K562 (cell line): ENCODE measurements at regions not wholly inside any gene's neighbourhood (a gene's known extent, or its start where the extent isn't known, plus 50 kb on each side); places are given as distances from the start of the nearest gene placed in this dataset.

Experiments
- ATAC-seq: fragments of 200-7000 bp; cut with Tn5 transposase; 3 replicates; pipeline ENCODE4 v1.9.1; 2020; ENCODE audit warnings: moderate library complexity
- BruUV-seq: library from RNA; stranded (reverse); fragments of 400-500 nt; replicated peaks from 2 replicates; lab custom pipeline; 2021; lab: Mats Ljungman, UMichigan
- CTCF ChIA-PET: fragments of 300-600 bp; formaldehyde crosslinking; extraction: SDS; loops from one replicate; lab custom pipeline; 2021; ENCODE audit warnings: low intra/inter-chr PET ratio; lab: Yijun Ruan, JAX
- POLR2A ChIA-PET: fragments of 300-600, 350-650 bp; sonication (Branson Sonifier 250); formaldehyde crosslinking; extraction: SDS; loops from one replicate; lab custom pipeline; 2021; ENCODE audit warnings: antibody characterized with exemption, inconsistent platforms; lab: Yijun Ruan, JAX
- DNase-seq, 4 experiments: peaks; one replicate each; pipeline versions ENCODE4 v3.0.0 to v3.0.0-alpha.2; 2011 to 2018; ENCODE audit warnings: low spot score in 3 of 4, mixed read lengths in 3 of 4; ENCODE audit errors: extremely low read depth in 1 of 4
- FAIRE-seq: peaks from 2 replicates; lab custom pipeline; 2011; peaks lifted over from hg19 to GRCh38; lab: Jason Lieb, UNC
- H2AFZ ChIP-seq: 2 replicates; pipeline ENCODE4 v1.6.0; 2011; ENCODE audit warnings: low read depth, low read length, control low read depth, inconsistent platforms
- H3K27ac ChIP-seq: fragments of 200-600 bp; 3 replicates; pipeline ENCODE4 v1.8.0; 2011; ENCODE audit warnings: low read depth, mild to moderate bottlenecking, control low read depth, inconsistent platforms, low read length, moderate library complexity, mixed read lengths; ENCODE audit errors: extremely low read depth
- H3K27me3 ChIP-seq, 2 experiments: fragments of 300-600 bp in 1 of 2; 2 replicates in 1 of 2; 3 replicates in 1 of 2; pipeline versions ENCODE4 v1.6.0 to v1.8.0; 2011; ENCODE audit warnings: inconsistent platforms in 2 of 2, low read length in 2 of 2, mild to moderate bottlenecking in 1 of 2, mixed read lengths in 1 of 2, moderate library complexity in 1 of 2; ENCODE audit not compliant: control insufficient read depth in 2 of 2, insufficient read depth in 2 of 2
- H3K36me3 ChIP-seq: fragments of 300-600 bp; 3 replicates; pipeline ENCODE4 v1.8.0; 2011; ENCODE audit warnings: mild to moderate bottlenecking, low read length, inconsistent platforms; ENCODE audit not compliant: control insufficient read depth, insufficient read depth
- H3K4me1 ChIP-seq, 2 experiments: fragments of 200-600 bp in 1 of 2; replicated peaks in 1 of 2; 2 replicates in 1 of 2; 3 replicates in 1 of 2; pipeline versions ENCODE4 v1.5.1 to v1.8.0; 2011; ENCODE audit warnings: inconsistent platforms in 2 of 2, low read length in 2 of 2, mild to moderate bottlenecking in 1 of 2, mixed read lengths in 1 of 2, moderate library complexity in 1 of 2; ENCODE audit not compliant: control insufficient read depth in 2 of 2, insufficient read depth in 2 of 2
- H3K4me2 ChIP-seq: 2 replicates; pipeline ENCODE4 v1.6.1; 2011; ENCODE audit warnings: low read length, control low read depth, inconsistent platforms, mixed read lengths; ENCODE audit not compliant: insufficient read depth
- H3K4me3 ChIP-seq: fragments of 200-600 bp; sonication (generic), shearing (Covaris generic); 2 replicates; pipeline ENCODE4 v1.5.1; 2016; ENCODE audit warnings: control low read depth, inconsistent platforms
- H3K79me2 ChIP-seq: fragments of 200-600 bp; 3 replicates; pipeline ENCODE4 v1.8.0; 2011; ENCODE audit warnings: low read length, inconsistent platforms; ENCODE audit not compliant: control insufficient read depth, insufficient read depth
- H3K9ac ChIP-seq, 2 experiments: 2 replicates each; pipeline versions ENCODE4 v1.6.0 to v1.6.1; 2011; ENCODE audit warnings: low read depth in 2 of 2, low read length in 2 of 2, control low read depth in 1 of 2, inconsistent platforms in 1 of 2, mild to moderate bottlenecking in 1 of 2, mixed read lengths in 1 of 2; ENCODE audit not compliant: insufficient read depth in 1 of 2
- H3K9me1 ChIP-seq: one replicate; pipeline ENCODE4 v1.6.0; 2011; ENCODE audit warnings: inconsistent platforms, mild to moderate bottlenecking, low read length, moderate library complexity; ENCODE audit not compliant: control insufficient read depth, insufficient read depth
- H3K9me3 ChIP-seq: replicated peaks from 2 replicates; pipeline ENCODE4 v1.5.1; 2011; ENCODE audit warnings: low read depth, low read length, inconsistent platforms; ENCODE audit not compliant: control insufficient read depth, insufficient read depth
- H4K20me1 ChIP-seq: replicated peaks from 2 replicates; pipeline ENCODE4 v1.6.1; 2011; ENCODE audit warnings: low read length, inconsistent platforms, mixed read lengths; ENCODE audit not compliant: control insufficient read depth, insufficient read depth
- BRF1 ChIP-seq: IDR thresholded peaks from 3 replicates; pipeline ENCODE4 v1.6.1; 2011; ENCODE audit warnings: borderline replicate concordance, mild to moderate bottlenecking; ENCODE audit not compliant: insufficient read length; ENCODE audit errors: extremely low read depth
- CBX3 ChIP-seq, 2 experiments: IDR thresholded peaks; 1 replicate in 1 of 2; 2 replicates in 1 of 2; pipeline ENCODE4 v1.6.1; 2012; ENCODE audit warnings: inconsistent platforms in 2 of 2, low read length in 2 of 2, borderline replicate concordance in 1 of 2, control low read depth in 1 of 2
- CREBBP ChIP-seq: IDR thresholded peaks from one replicate; pipeline ENCODE4 v1.6.1; 2012; ENCODE audit warnings: low read depth, mild to moderate bottlenecking, control low read depth, inconsistent platforms, low read length
- ELF2 ChIP-seq: fragments of 250-450 bp; sonication (Bioruptor Pico); IDR thresholded peaks from 2 replicates; pipeline ENCODE4 v1.5.0; 2021; ENCODE audit warnings: mild to moderate bottlenecking
- ESRRB ChIP-seq: fragments of 250-450 bp; sonication (Bioruptor Pico); IDR thresholded peaks from 2 replicates; pipeline ENCODE4 v1.5.0; 2020; ENCODE audit warnings: mild to moderate bottlenecking, moderate library complexity, borderline replicate concordance
- HIVEP1 ChIP-seq: fragments of 250-450 bp; sonication (Bioruptor Pico); IDR thresholded peaks from 2 replicates; pipeline ENCODE4 v1.4.0; 2020; ENCODE audit warnings: mild to moderate bottlenecking
- NELFE ChIP-seq: IDR thresholded peaks from 2 replicates; pipeline ENCODE4 v1.6.1; 2011; ENCODE audit warnings: mild to moderate bottlenecking; ENCODE audit not compliant: insufficient read depth, insufficient read length
- PHB ChIP-seq: fragments of 250-450 bp; sonication (Bioruptor Pico); IDR thresholded peaks from 2 replicates; pipeline ENCODE4 v1.5.0; 2021
- PTRF ChIP-seq: fragments of 450-650 bp; IDR thresholded peaks from 2 replicates; pipeline ENCODE4 v1.6.1; 2016; ENCODE audit warnings: mild to moderate bottlenecking, missing genetic modification characterization, missing compliant biosample characterization
- ZBTB8A ChIP-seq: fragments of 450-650 bp; IDR thresholded peaks from 2 replicates; pipeline ENCODE4 v1.6.1; 2018; ENCODE audit warnings: mild to moderate bottlenecking, moderate library complexity; ENCODE audit not compliant: partially characterized antibody
- ZNF561 ChIP-seq: fragments of 450-650 bp; formaldehyde crosslinking; conservative IDR thresholded peaks from 2 replicates; pipeline ENCODE4 v1.4.0; 2020; ENCODE audit warnings: mild to moderate bottlenecking, moderate library complexity
- WGBS: fragments of 100-300 bp; shearing (Covaris generic); methylation state at CpG from one replicate; pipeline ENCODE4 v1.1.6; 2016; ENCODE audit warnings: low coverage, mixed read lengths; ENCODE audit not compliant: insufficient coverage; ENCODE audit errors: missing lambda C conversion rate; 5-methylcytosine and 5-hydroxymethylcytosine counted together
- in situ Hi-C: fragments of 300-500 bp; cut with MboI; formaldehyde crosslinking; loops from 4 replicates; pipeline ENCODE4 v1.15.0; 2018; ENCODE audit warnings: inconsistent platforms, mixed read lengths
- intact Hi-C: fragments of 100-400 bp; cut with micrococcal nuclease; formaldehyde crosslinking; loops from 2 replicates; pipeline ENCODE4 v1.14.2; 2022
- TF ChIP-seq, protein P1 (sequence below), 2 experiments: fragments of 450-650 bp in 1 of 2; IDR thresholded peaks; 2 replicates each; pipeline ENCODE4 v1.6.1; 2011 to 2017; ENCODE audit warnings: low read depth in 2 of 2, antibody characterized with exemption in 1 of 2, borderline replicate concordance in 1 of 2, low read length in 1 of 2, mild to moderate bottlenecking in 1 of 2, mixed read lengths in 1 of 2; ENCODE audit not compliant: control insufficient read depth in 1 of 2

DNA sequence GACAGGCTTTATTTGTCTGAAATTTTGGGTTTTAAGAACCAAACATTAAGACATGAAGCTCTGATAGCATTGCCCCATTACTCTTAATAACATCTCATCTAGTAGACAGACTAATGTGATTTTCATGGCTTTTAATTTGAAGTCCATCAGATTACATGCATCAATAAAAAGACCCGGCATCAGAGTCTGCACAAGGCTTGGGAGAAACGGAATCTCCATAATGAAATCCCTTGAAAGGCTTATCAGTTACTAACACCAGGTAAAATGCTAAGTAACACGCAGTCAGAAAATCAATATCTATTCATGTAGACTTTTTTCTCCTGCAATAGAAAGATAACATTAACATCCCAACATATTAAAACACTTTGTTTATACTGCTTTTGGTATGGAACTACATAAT is 1485.2 kb upstream of the DDX18 start:
- ATAC-seq (no peak), FAIRE-seq (no peak), DNase-seq (no peak)
- H4K20me1 ChIP-seq, result no peaks in the 10 kb centered on the region
- no TSS peak for BruUV-seq
- POLR2A ChIA-PET, result no interaction called here
- in situ Hi-C loops, result no loop called here
- H3K9me1 ChIP-seq, result no peaks in the 10 kb centered on the region
- no peaks in the 10 kb centered on the region for H3K79me2 ChIP-seq
- CTCF ChIA-PET, result no interaction called here
- no peak overlapping the region for H3K27ac ChIP-seq
- H3K9ac ChIP-seq, result no peak overlapping the region
- intact Hi-C loops, result no loop called here
- WGBS, result 0% methylated on average over 3 of the region's 3 CpGs
- H3K9me3 ChIP-seq, result no peaks in the 10 kb centered on the region
- H3K27me3 ChIP-seq, result no peaks in the 10 kb centered on the region
- no peaks in the 10 kb centered on the region for H3K4me1 ChIP-seq
- H3K4me3 ChIP-seq, result no peak overlapping the region
- H3K4me2 ChIP-seq, result no peak overlapping the region
- no peaks in the 10 kb centered on the region for H3K36me3 ChIP-seq
- no peak overlapping the region for H2AFZ ChIP-seq
- TF ChIP-seq NELFE (no peak), CREBBP (no peak), ZBTB8A (no peak), CBX3 (IDR thresholded peaks at IDR 0.05; ENCODE audit: borderline replicate concordance in 1 of 2, low read length in 2 of 2) (no peak), PTRF (no peak), PHB (CRISPR knock-in tag) (no peak), ZNF561 (CRISPR knock-in tag) (no peak), ESRRB (CRISPR knock-in tag) (no peak), ELF2 (no peak), BRF1 (no peak), HIVEP1 (CRISPR knock-in tag) (no peak)
- TF ChIP-seq, protein P1, sequence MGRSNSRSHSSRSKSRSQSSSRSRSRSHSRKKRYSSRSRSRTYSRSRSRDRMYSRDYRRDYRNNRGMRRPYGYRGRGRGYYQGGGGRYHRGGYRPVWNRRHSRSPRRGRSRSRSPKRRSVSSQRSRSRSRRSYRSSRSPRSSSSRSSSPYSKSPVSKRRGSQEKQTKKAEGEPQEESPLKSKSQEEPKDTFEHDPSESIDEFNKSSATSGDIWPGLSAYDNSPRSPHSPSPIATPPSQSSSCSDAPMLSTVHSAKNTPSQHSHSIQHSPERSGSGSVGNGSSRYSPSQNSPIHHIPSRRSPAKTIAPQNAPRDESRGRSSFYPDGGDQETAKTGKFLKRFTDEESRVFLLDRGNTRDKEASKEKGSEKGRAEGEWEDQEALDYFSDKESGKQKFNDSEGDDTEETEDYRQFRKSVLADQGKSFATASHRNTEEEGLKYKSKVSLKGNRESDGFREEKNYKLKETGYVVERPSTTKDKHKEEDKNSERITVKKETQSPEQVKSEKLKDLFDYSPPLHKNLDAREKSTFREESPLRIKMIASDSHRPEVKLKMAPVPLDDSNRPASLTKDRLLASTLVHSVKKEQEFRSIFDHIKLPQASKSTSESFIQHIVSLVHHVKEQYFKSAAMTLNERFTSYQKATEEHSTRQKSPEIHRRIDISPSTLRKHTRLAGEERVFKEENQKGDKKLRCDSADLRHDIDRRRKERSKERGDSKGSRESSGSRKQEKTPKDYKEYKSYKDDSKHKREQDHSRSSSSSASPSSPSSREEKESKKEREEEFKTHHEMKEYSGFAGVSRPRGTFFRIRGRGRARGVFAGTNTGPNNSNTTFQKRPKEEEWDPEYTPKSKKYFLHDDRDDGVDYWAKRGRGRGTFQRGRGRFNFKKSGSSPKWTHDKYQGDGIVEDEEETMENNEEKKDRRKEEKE (IDR thresholded peaks at IDR 0.05; ENCODE audit: borderline replicate concordance in 1 of 2, control insufficient read depth in 1 of 2, low read depth in 2 of 2, low read length in 1 of 2), result no peak
